GM12878 (cell line): ENCODE measurements at regions not wholly inside any gene's neighbourhood (a gene's known extent, or its start where the extent isn't known, plus 50 kb on each side); places are given as distances from the start of the nearest gene placed in this dataset.
"Not testable (repeated sequence)": the region's sequence is repeated elsewhere in the genome, so short reads cannot be mapped to it uniquely, and the experiment has no call there.

Experiments
- EP300 ChIP-seq, 2 experiments: fragments of 150-350 bp in 1 of 2; IDR thresholded peaks; 2 replicates each; pipeline ENCODE4 v1.6.1; 2011 to 2012; ENCODE audit warnings: low read depth in 2 of 2, low read length in 2 of 2, borderline replicate concordance in 1 of 2, improper control_type of control experiment in 1 of 2, inconsistent platforms in 1 of 2; ENCODE audit not compliant: control insufficient read depth in 1 of 2
- EZH2 ChIP-seq: IDR thresholded peaks from 2 replicates; pipeline ENCODE4 v1.6.1; 2012; ENCODE audit warnings: low read depth, mild to moderate bottlenecking, control low read depth, inconsistent platforms, low read length, borderline replicate concordance; ENCODE audit not compliant: control insufficient read depth
- JUND ChIP-seq: IDR thresholded peaks from 2 replicates; pipeline ENCODE4 v1.6.1; 2012; ENCODE audit warnings: low read depth, mild to moderate bottlenecking, low read length, improper control_type of control experiment, moderate library complexity
- NR2F1 ChIP-seq: fragments of 450-650 bp; conservative IDR thresholded peaks from 2 replicates; pipeline ENCODE4 v1.6.1; 2017; ENCODE audit warnings: mild to moderate bottlenecking
- SPI1 ChIP-seq: IDR thresholded peaks from 2 replicates; pipeline ENCODE4 v1.6.1; 2011; ENCODE audit warnings: low read depth, mild to moderate bottlenecking, low read length, moderate library complexity, borderline replicate concordance; ENCODE audit not compliant: insufficient read depth
- TCF7 ChIP-seq: IDR thresholded peaks from 2 replicates; pipeline ENCODE4 v1.6.1; 2014; ENCODE audit warnings: antibody characterized with exemption, borderline replicate concordance
- YY1 ChIP-seq: IDR thresholded peaks from 2 replicates; pipeline ENCODE4 v1.6.1; 2011; ENCODE audit warnings: low read depth, mild to moderate bottlenecking, low read length
- TF ChIP-seq, protein P1 (sequence below), 3 experiments: IDR thresholded peaks in 2 of 3; conservative IDR thresholded peaks in 1 of 3; 2 replicates each; pipeline ENCODE4 v1.5.1; 2011; ENCODE audit warnings: low read depth in 3 of 3, low read length in 3 of 3, mild to moderate bottlenecking in 3 of 3, control low read depth in 2 of 3, moderate library complexity in 2 of 3, inconsistent platforms in 1 of 3, mixed read lengths in 1 of 3; ENCODE audit not compliant: control insufficient read depth in 2 of 3, insufficient read depth in 1 of 3; ENCODE audit errors: extremely low read depth in 1 of 3

DNA sequence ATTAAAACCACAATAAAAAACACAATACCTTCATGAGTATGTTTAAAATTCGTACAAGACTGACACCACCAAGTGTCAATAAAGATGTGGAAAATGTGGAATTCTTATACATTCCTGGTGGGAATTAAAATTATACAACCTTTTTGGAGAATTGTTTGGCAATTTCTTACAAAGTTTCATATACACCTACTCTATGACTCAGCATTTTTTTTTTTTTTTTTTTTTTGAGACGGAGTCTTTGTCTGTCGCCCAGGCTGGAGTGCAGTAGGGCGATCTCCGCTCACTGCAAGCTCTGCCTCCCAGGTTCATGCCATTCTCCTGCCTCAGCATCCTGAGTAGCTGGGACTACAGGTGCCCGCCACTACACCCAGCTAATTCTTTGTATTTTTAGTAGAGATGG is 212.5 kb upstream of the PIEZO2 start:
- not testable (repeated sequence) for TF ChIP-seq EZH2; YY1; TCF7; EP300 (IDR thresholded peaks at IDR 0.05; ENCODE audit: borderline replicate concordance in 1 of 2, control insufficient read depth in 1 of 2, low read depth in 2 of 2, low read length in 2 of 2); NR2F1; JUND; SPI1
- TF ChIP-seq, protein P1, sequence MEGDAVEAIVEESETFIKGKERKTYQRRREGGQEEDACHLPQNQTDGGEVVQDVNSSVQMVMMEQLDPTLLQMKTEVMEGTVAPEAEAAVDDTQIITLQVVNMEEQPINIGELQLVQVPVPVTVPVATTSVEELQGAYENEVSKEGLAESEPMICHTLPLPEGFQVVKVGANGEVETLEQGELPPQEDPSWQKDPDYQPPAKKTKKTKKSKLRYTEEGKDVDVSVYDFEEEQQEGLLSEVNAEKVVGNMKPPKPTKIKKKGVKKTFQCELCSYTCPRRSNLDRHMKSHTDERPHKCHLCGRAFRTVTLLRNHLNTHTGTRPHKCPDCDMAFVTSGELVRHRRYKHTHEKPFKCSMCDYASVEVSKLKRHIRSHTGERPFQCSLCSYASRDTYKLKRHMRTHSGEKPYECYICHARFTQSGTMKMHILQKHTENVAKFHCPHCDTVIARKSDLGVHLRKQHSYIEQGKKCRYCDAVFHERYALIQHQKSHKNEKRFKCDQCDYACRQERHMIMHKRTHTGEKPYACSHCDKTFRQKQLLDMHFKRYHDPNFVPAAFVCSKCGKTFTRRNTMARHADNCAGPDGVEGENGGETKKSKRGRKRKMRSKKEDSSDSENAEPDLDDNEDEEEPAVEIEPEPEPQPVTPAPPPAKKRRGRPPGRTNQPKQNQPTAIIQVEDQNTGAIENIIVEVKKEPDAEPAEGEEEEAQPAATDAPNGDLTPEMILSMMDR (IDR thresholded peaks at IDR 0.05 in 2 of 3, conservative IDR thresholded peaks at IDR 0.05 in 1 of 3; ENCODE audit: control insufficient read depth in 2 of 3, extremely low read depth in 1 of 3, insufficient read depth in 1 of 3, low read depth in 3 of 3, low read length in 3 of 3), result not testable (repeated sequence)
